ENCODE measurements at regions not wholly inside any gene's neighbourhood (a gene's known extent, or its start where the extent isn't known, plus 50 kb on each side); places are given as distances from the start of the nearest gene placed in this dataset.

DNA sequence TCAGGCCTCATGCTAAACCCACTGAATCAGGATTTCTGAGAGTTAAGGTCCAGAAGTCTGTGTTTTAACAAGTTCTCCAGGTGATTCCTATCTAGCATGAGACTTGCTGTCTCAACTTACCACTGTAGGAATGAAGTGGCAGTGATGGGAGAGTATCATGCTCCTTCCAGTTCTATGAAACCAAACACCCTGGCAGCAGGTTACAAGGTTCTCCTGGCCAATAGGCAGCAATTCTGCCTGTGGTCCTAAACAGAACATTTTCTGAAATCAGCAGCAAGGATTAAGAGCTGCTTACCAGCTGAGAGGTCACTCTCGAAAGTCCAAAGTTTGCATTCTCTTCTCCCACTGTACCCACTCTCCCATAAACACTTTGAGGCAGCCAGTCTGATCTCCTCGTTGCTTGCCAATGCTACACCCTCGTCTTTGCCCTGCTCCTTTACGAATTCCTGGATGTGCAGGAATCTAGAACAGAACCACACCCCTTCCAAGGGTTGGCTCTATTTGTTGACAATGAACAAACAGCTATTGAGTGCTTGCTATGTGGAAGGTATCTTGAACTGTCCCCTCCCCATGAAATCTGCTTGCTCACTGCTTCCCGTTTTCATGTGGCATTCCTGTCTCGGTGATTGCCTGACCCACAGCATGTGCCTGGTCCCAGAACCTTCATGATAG is 100.5 kb downstream of the TMEM174 start:
- TF ChIP-seq, protein P1, sequence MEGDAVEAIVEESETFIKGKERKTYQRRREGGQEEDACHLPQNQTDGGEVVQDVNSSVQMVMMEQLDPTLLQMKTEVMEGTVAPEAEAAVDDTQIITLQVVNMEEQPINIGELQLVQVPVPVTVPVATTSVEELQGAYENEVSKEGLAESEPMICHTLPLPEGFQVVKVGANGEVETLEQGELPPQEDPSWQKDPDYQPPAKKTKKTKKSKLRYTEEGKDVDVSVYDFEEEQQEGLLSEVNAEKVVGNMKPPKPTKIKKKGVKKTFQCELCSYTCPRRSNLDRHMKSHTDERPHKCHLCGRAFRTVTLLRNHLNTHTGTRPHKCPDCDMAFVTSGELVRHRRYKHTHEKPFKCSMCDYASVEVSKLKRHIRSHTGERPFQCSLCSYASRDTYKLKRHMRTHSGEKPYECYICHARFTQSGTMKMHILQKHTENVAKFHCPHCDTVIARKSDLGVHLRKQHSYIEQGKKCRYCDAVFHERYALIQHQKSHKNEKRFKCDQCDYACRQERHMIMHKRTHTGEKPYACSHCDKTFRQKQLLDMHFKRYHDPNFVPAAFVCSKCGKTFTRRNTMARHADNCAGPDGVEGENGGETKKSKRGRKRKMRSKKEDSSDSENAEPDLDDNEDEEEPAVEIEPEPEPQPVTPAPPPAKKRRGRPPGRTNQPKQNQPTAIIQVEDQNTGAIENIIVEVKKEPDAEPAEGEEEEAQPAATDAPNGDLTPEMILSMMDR (conservative IDR thresholded peaks at IDR 0.05; ENCODE audit: low read depth, low read length) = no peak
- TF ChIP-seq POLR2A (IDR thresholded peaks at IDR 0.05; ENCODE audit: low read depth, low read length) (no peak), RFX5 (IDR thresholded peaks at IDR 0.05; ENCODE audit: low read depth, low read length) (no peak), CEBPB (IDR thresholded peaks at IDR 0.05; ENCODE audit: low read depth, low read length) (no peak), MAZ (IDR thresholded peaks at IDR 0.05; ENCODE audit: borderline replicate concordance, low read depth, low read length) (no peak), MXI1 (IDR thresholded peaks at IDR 0.05; ENCODE audit: borderline replicate concordance, low read depth, low read length) (no peak), SMC3 (IDR thresholded peaks at IDR 0.05; ENCODE audit: low read depth, low read length) (no peak), BHLHE40 (IDR thresholded peaks at IDR 0.05; ENCODE audit: low read depth, low read length) (no peak)
- TF ChIP-seq, protein P2, sequence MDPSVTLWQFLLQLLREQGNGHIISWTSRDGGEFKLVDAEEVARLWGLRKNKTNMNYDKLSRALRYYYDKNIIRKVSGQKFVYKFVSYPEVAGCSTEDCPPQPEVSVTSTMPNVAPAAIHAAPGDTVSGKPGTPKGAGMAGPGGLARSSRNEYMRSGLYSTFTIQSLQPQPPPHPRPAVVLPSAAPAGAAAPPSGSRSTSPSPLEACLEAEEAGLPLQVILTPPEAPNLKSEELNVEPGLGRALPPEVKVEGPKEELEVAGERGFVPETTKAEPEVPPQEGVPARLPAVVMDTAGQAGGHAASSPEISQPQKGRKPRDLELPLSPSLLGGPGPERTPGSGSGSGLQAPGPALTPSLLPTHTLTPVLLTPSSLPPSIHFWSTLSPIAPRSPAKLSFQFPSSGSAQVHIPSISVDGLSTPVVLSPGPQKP (IDR thresholded peaks at IDR 0.05; ENCODE audit: borderline replicate concordance, low read depth, low read length) = no peak

All from IMR-90 (cell line).